Omental fat pad (tissue), 3 donors: ENCODE measurements at regions not wholly inside any gene's neighbourhood (a gene's known extent, or its start where the extent isn't known, plus 50 kb on each side); places are given as distances from the start of the nearest gene placed in this dataset.

Source experiments
- ATAC-seq: fragments of 150-250 bp; one replicate; pipeline ENCODE4 v1.9.1; 2016; ENCODE audit warnings: mild to moderate bottlenecking, moderate library complexity; ENCODE audit not compliant: low FRiP score
- DNase-seq: peaks from one replicate; pipeline ENCODE4 v3.0.0-alpha.2; 2019; ENCODE audit warnings: low spot score
- CTCF ChIP-seq, 3 donors: fragments of 450-650 bp; IDR thresholded peaks; one replicate each; pipeline ENCODE4 v1.5.1; 2016 to 2017; ENCODE audit warnings: antibody characterized with exemption in 3 of 3, mild to moderate bottlenecking in 3 of 3, moderate library complexity in 2 of 3

GRCh38 chr15:29889542-29890329 lies 67.5 kb upstream of the TJP1 start:
- no peak for DNase-seq
- no peak for TF ChIP-seq CTCF (IDR thresholded peaks at IDR 0.05)
- no peak for ATAC-seq

GRCh38 chr15:29888646-29889045 lies 66.4 kb upstream of the TJP1 start:
- peak; percentile 44 for ATAC-seq
- no peak for TF ChIP-seq CTCF (IDR thresholded peaks at IDR 0.05)

GRCh38 chr15:29887721-29888120 lies 65.5 kb upstream of the TJP1 start:
- TF ChIP-seq CTCF (IDR thresholded peaks at IDR 0.05) = no peak
- ATAC-seq (no peak), DNase-seq (no peak)

More at GRCh38 chr15:29888646-29889045, 66.4 kb upstream of the TJP1 start:
- DNase-seq = no peak

- no peak for ATAC-seq
- no peak for DNase-seq
- no peak for TF ChIP-seq CTCF (IDR thresholded peaks at IDR 0.05)
These were observed 62.9 kb upstream of the TJP1 start for GRCh38 chr15:29885183-29885582.

- ATAC-seq (no peak), DNase-seq (no peak)
- TF ChIP-seq CTCF (IDR thresholded peaks at IDR 0.05) = no peak
These were observed 60.9 kb upstream of the TJP1 start for GRCh38 chr15:29883126-29883525.

GRCh38 chr15:29880886-29881285 lies 58.6 kb upstream of the TJP1 start:
- ATAC-seq (no peak), DNase-seq (no peak)
- no peak for TF ChIP-seq CTCF (IDR thresholded peaks at IDR 0.05)

GRCh38 chr15:29880341-29880740 lies 58.1 kb upstream of the TJP1 start:
- ATAC-seq = no peak
- TF ChIP-seq CTCF (IDR thresholded peaks at IDR 0.05) = no peak
- no peak for DNase-seq
